ENCODE measurements at regions not wholly inside any gene's neighbourhood (a gene's known extent, or its start where the extent isn't known, plus 50 kb on each side); places are given as distances from the start of the nearest gene placed in this dataset.

DNA sequence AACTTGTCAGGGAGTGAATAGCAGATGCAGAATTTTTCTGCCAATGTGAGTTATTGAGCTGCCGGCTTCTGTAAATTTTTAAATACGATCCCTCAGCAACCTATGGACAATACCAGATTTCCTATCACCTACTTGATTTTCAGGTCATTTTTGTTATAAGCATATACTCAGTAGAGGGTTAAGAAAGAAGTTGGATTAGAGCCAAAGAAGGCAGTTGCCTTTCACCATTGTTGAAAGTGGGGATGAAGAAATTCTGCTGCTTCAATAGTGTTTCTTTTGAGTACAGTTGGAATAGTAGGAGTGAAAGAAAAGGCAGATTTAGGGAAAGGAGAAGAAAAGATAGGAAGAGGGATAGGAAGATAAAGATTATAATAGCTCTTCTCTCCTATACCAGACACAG, 197.1 kb downstream of the ATP23 start:
- no peak for TF ChIP-seq ZFX (IDR thresholded peaks at IDR 0.05; ENCODE audit: borderline replicate concordance)
- TF ChIP-seq, protein P1, sequence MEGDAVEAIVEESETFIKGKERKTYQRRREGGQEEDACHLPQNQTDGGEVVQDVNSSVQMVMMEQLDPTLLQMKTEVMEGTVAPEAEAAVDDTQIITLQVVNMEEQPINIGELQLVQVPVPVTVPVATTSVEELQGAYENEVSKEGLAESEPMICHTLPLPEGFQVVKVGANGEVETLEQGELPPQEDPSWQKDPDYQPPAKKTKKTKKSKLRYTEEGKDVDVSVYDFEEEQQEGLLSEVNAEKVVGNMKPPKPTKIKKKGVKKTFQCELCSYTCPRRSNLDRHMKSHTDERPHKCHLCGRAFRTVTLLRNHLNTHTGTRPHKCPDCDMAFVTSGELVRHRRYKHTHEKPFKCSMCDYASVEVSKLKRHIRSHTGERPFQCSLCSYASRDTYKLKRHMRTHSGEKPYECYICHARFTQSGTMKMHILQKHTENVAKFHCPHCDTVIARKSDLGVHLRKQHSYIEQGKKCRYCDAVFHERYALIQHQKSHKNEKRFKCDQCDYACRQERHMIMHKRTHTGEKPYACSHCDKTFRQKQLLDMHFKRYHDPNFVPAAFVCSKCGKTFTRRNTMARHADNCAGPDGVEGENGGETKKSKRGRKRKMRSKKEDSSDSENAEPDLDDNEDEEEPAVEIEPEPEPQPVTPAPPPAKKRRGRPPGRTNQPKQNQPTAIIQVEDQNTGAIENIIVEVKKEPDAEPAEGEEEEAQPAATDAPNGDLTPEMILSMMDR (IDR thresholded peaks at IDR 0.05): no peak
- no peak overlapping the region for H3K27ac ChIP-seq

DNA sequence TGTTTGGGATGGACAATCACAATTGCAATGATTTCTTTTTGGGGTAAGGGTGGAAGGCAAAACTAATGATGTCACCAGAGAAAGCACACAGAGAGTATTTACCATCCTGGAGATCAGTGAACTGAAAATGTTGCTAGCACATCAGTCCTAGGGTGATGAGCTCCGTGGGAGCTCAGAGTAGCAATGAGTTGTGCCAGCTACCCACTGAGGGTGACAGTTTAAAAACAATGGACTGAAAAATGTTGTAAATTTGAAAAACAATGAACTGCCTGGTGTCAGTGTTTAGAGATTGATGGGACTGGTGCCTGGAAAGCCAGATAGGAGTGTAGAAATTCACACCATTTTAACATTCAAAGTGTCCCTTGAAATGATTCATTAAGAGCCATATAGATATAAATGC, 198.5 kb downstream of the ATP23 start:
- no peak for TF ChIP-seq ZFX (IDR thresholded peaks at IDR 0.05; ENCODE audit: borderline replicate concordance)
- TF ChIP-seq, protein P1 (IDR thresholded peaks at IDR 0.05): no peak
- H3K27ac ChIP-seq: no peak overlapping the region

DNA sequence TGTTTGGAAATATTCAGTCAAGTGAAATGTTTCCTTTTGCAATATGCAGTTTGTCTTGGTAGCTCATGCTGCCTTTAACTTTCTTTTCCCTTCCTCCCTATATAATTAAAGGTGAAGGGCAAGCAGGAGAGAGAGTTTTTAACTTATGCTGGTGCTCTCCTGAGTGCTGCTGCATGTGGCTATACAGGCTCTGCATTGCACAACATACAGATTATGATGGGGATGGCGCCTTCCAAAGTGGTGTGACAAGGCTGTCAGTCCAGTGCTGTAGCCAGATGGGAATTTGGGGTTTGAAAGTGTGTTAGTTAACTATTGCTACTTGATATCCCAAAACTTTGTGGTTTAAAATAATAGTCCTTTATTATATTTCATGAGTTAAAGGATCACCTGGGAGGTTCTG, 199.0 kb downstream of the ATP23 start:
- TF ChIP-seq ZFX (IDR thresholded peaks at IDR 0.05; ENCODE audit: borderline replicate concordance): no peak
- TF ChIP-seq, protein P1 (IDR thresholded peaks at IDR 0.05): no peak
- H3K27ac ChIP-seq: no peak overlapping the region

DNA sequence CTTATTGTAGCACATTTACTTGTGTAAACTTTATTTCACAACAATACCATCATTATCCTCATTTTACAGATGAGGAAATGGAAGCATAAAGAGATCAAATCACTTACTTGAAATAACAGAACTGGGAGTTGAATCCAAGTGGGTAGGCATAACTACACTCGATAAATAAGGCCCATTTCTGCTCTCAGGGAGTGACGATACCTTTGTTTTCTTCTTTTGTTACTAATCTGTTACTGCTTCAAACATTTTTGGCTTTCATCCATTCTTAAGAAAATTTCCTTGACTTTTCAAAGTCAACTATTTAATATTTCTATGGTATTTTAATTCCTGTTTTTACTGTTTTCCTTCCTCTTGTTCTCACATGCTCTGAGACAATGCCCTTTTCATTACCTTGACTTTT, 201.6 kb downstream of the ATP23 start:
- no peak for TF ChIP-seq ZFX (IDR thresholded peaks at IDR 0.05; ENCODE audit: borderline replicate concordance)
- TF ChIP-seq, protein P1 (IDR thresholded peaks at IDR 0.05): no peak
- no peak overlapping the region for H3K27ac ChIP-seq

DNA sequence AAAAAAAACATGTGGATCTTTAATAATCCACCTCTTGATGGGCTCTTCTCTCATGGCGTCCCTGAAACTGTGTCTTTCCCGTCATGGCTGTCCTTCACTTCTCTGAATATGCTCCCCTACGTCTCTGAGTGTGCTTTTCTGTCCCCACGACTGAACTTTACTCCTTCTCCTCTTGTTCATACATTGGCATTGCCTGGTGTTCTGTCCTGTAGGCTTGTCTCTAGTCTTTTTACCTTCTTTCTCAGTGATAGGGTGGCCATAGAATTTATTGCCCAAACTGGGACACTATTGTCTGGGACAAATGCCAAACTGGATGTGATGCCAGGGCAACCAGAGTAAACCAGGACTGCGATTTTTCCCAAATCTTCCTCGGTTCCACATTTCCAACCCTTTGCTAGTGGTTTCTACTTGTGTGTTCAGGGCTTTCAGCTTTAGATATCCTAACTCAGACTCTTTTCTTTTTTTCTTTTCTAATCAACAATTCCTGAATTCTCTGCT, 202.2 kb downstream of the ATP23 start:
- TF ChIP-seq ZFX (IDR thresholded peaks at IDR 0.05; ENCODE audit: borderline replicate concordance): no peak
- TF ChIP-seq, protein P1 (IDR thresholded peaks at IDR 0.05): no peak

DNA sequence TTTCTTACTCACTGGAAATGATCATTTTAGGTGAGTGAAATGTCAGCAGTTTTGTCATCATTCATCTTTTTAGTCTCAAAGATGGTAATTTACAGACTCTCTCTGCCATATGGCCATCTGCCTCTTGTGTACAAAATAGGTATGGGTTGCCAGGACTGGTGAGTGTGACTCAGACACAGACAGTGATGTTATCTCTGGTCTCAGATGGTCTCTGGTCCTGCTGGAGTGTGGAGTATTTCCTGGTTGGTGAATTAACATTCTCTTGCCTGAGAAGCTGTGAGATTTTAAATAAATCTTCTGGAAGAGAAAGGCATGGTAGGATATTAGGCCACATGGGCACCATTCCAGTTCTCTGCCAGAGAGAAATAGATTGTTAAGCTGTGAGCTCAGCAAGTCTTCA, 207.0 kb downstream of the ATP23 start:
- no peak for TF ChIP-seq ZFX (IDR thresholded peaks at IDR 0.05; ENCODE audit: borderline replicate concordance)
- TF ChIP-seq, protein P1 (IDR thresholded peaks at IDR 0.05): no peak
- no peak overlapping the region for H3K27ac ChIP-seq

More for the DNA sequence above, 202.2 kb downstream of the ATP23 start:
- H3K27ac ChIP-seq: no peak overlapping the region

DNA sequence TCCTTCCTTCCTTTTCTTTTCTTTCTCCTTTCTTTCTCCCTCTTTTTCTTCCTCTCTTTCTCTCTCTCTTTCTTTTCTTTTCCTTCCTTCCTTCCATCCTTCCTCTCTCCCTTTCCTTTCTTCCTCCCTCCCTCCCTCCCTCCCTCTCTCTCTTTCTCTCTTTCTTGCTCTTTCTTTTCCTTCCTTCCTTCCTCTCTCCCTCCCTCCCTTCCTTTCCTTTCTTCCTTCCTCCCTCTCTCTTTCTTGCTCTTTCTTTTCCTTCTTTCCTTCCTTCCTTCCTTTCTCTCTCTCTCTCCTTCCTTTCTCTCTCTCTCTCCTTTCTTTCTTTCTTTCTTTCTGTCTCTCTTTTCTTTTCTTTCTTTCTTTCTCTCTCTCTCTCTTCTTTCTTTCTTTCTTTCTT, 207.6 kb downstream of the ATP23 start:
- H3K27ac ChIP-seq: no peak overlapping the region
- no peak for TF ChIP-seq ZFX (IDR thresholded peaks at IDR 0.05; ENCODE audit: borderline replicate concordance)
- TF ChIP-seq, protein P1 (IDR thresholded peaks at IDR 0.05): no peak
